Duodenal mucosa (tissue), 2 donors: ENCODE measurements at regions not wholly inside any gene's neighbourhood (a gene's known extent, or its start where the extent isn't known, plus 50 kb on each side); places are given as distances from the start of the nearest gene placed in this dataset.

ENCODE experiments used
- H3K27ac ChIP-seq: one replicate; pipeline ENCODE4 v1.7.0; 2013; ENCODE audit warnings: low read depth, low read length
- H3K27me3 ChIP-seq, 2 donors: one replicate each; pipeline ENCODE4 v1.7.0; 2013; ENCODE audit warnings: low read length in 2 of 2, control low read depth in 1 of 2; ENCODE audit not compliant: insufficient read depth in 2 of 2, control insufficient read depth in 1 of 2
- H3K36me3 ChIP-seq, 2 donors: one replicate each; pipeline ENCODE4 v1.7.0; 2013; ENCODE audit warnings: low read length in 2 of 2, control low read depth in 1 of 2; ENCODE audit not compliant: insufficient read depth in 2 of 2, control insufficient read depth in 1 of 2
- H3K4me1 ChIP-seq, 2 donors: one replicate each; pipeline ENCODE4 v1.7.0; 2013; ENCODE audit warnings: low read length in 2 of 2, control low read depth in 1 of 2; ENCODE audit not compliant: insufficient read depth in 2 of 2, control insufficient read depth in 1 of 2
- H3K4me3 ChIP-seq, 2 donors: one replicate each; pipeline ENCODE4 v1.7.0; 2013; ENCODE audit warnings: low read length in 2 of 2, low read depth in 1 of 2
- H3K9ac ChIP-seq, 2 donors: one replicate each; pipeline ENCODE4 v1.7.0; 2013; ENCODE audit warnings: low read length in 2 of 2, low read depth in 1 of 2
- H3K9me3 ChIP-seq, 2 donors: one replicate each; pipeline ENCODE4 v1.7.0; 2013; ENCODE audit warnings: low read length in 2 of 2, control low read depth in 1 of 2; ENCODE audit not compliant: control insufficient read depth in 1 of 2

- Histone ChIP-seq H3K9ac (no peak overlapping the region), H3K27ac (no peak overlapping the region)
Measured at GRCh38 chr7:132030086-132030568, 473.7 kb upstream of the PODXL start.

DNA sequence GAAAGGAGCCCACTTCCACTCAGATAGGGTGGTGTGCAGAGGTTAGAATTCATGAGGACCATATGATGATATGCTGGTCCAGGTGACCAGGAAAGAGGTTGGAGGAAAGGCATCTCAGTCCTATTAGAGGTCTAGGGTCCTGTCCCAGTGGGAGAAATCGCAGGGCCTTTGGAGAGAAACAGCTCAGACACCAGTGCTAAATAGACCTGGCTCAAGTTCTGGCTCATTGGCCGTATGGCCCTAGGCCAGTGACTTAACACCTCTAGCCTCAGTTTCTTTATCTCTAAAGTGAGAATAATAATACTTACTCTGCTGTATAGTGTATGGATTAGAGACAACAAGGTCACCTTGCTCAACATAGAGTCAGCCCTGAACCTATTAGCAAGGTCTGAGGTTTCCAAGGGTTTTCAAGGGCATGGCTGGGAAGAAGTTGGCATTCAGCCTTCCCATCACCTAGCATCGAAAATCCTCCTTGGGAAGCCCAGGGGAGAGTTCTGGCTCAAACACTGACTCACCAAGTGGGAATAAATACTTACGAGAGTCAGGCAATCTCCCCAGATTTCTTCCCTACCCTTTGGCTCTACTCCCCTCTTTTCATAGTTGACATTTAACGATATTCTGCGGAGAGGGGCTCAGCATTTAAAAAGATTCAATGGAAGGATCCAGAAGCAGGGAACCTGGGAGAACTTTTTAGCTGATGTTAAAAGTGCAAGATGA lies 473.1 kb upstream of the PODXL start:
- Histone ChIP-seq H3K9ac (no peak overlapping the region), H3K4me3 (no peak overlapping the region), H3K4me1 (peaks cover 8 to 10% of the 10 kb centered on the region in 2 donors), H3K36me3 (no peaks in the 10 kb centered on the region), H3K9me3 (no peaks in the 10 kb centered on the region), H3K27me3 (no peaks in the 10 kb centered on the region), H3K27ac (no peak overlapping the region)

More at GRCh38 chr7:132030086-132030568, 473.7 kb upstream of the PODXL start:
- Histone ChIP-seq H3K4me1 (peaks cover 8 to 10% of the 10 kb centered on the region in 2 donors), H3K36me3 (no peaks in the 10 kb centered on the region), H3K4me3 (no peak overlapping the region), H3K9me3 (no peaks in the 10 kb centered on the region), H3K27me3 (no peaks in the 10 kb centered on the region)

GRCh38 chr7:132028144-132028920 lies 471.9 kb upstream of the PODXL start:
- peaks cover 8 to 10% of the 10 kb centered on the region in 2 donors for H3K4me1 ChIP-seq
- no peak overlapping the region for H3K27ac ChIP-seq
- H3K9ac ChIP-seq = no peak overlapping the region
- H3K4me3 ChIP-seq = no peak overlapping the region
- H3K27me3 ChIP-seq = no peaks in the 10 kb centered on the region
- no peaks in the 10 kb centered on the region for H3K36me3 ChIP-seq
- H3K9me3 ChIP-seq = no peaks in the 10 kb centered on the region

- no peaks in the 10 kb centered on the region for H3K9me3 ChIP-seq
- no peaks in the 10 kb centered on the region for H3K27me3 ChIP-seq
- H3K4me1 ChIP-seq = no peaks in the 10 kb centered on the region
- no peak overlapping the region for H3K27ac ChIP-seq
- no peak overlapping the region for H3K4me3 ChIP-seq
- no peaks in the 10 kb centered on the region for H3K36me3 ChIP-seq
- no peak overlapping the region for H3K9ac ChIP-seq
Measured at GRCh38 chr7:132024290-132024689, 467.9 kb upstream of the PODXL start.

DNA sequence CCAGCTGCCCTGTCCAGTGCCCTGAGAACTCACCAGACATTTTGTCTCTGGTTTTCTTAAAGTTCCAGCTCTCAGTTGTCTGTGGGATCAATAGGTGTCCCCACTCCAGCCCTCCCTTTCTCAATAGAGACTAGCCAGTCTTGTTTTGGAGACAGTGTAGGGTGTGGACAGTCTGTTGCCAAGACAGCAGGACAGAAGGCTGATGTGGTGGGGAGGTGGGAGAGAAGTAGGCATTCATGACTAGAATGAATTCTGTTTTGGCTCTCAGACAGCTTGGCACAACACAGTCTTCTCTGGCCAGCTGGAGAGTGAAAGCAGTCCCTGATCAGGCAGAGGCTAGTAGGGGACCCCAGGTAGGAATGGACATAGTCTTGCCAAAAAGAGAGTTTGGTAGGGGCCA lies 467.0 kb upstream of the PODXL start:
- Histone ChIP-seq H3K4me1 (no peaks in the 10 kb centered on the region), H3K27me3 (no peaks in the 10 kb centered on the region), H3K36me3 (no peaks in the 10 kb centered on the region), H3K9ac (no peak overlapping the region), H3K27ac (no peak overlapping the region), H3K9me3 (no peaks in the 10 kb centered on the region), H3K4me3 (no peak overlapping the region)

DNA sequence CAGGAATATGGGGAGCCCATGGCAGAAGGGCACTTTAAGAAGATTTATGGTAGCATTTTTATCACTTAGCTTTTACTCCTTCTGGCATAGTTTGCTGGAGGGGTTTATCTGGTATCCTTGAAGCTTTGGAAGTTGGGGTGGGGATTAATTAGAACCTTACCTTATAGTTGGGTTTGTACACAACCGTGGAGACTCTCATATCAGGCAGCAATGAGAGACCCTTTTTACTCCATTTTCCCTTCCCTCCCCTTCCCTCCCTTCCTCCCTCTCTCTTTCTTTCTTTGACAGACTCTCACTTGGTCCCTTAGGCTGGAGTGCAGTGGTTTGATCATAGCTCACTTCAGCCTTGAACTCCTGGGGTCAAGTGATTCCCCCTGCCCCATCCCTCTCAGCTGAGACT lies 465.8 kb upstream of the PODXL start:
- H3K9ac ChIP-seq = no peak overlapping the region
- H3K9me3 ChIP-seq = no peaks in the 10 kb centered on the region
- H3K36me3 ChIP-seq = no peaks in the 10 kb centered on the region
- no peaks in the 10 kb centered on the region for H3K4me1 ChIP-seq
- H3K27ac ChIP-seq = no peak overlapping the region
- H3K4me3 ChIP-seq = no peak overlapping the region
- H3K27me3 ChIP-seq = no peaks in the 10 kb centered on the region

- H3K9ac ChIP-seq = no peak overlapping the region
- H3K36me3 ChIP-seq = no peaks in the 10 kb centered on the region
- H3K4me3 ChIP-seq = no peak overlapping the region
- H3K27me3 ChIP-seq = no peaks in the 10 kb centered on the region
- no peak overlapping the region for H3K27ac ChIP-seq
- H3K4me1 ChIP-seq = no peaks in the 10 kb centered on the region
- H3K9me3 ChIP-seq = peaks cover 0 to 4% of the 10 kb centered on the region in 2 donors
Measured at GRCh38 chr7:132019703-132020102, 463.3 kb upstream of the PODXL start.

- Histone ChIP-seq H3K9ac (no peak overlapping the region), H3K27me3 (no peaks in the 10 kb centered on the region), H3K36me3 (no peaks in the 10 kb centered on the region), H3K4me3 (no peak overlapping the region), H3K9me3 (peaks cover 0 to 5% of the 10 kb centered on the region in 2 donors), H3K4me1 (no peaks in the 10 kb centered on the region), H3K27ac (no peak overlapping the region)
Measured at GRCh38 chr7:132009778-132010177, 453.4 kb upstream of the PODXL start.

GRCh38 chr7:132004529-132004928 lies 448.1 kb upstream of the PODXL start:
- Histone ChIP-seq H3K27me3 (no peaks in the 10 kb centered on the region), H3K36me3 (no peaks in the 10 kb centered on the region), H3K4me3 (no peak overlapping the region), H3K4me1 (no peaks in the 10 kb centered on the region), H3K9ac (no peak overlapping the region), H3K9me3 (no peaks in the 10 kb centered on the region), H3K27ac (no peak overlapping the region)

GRCh38 chr7:132002343-132002968 lies 446.0 kb upstream of the PODXL start:
- Histone ChIP-seq H3K9me3 (no peaks in the 10 kb centered on the region), H3K4me3 (no peak overlapping the region), H3K27ac (no peak overlapping the region), H3K36me3 (no peaks in the 10 kb centered on the region), H3K4me1 (no peaks in the 10 kb centered on the region), H3K27me3 (no peaks in the 10 kb centered on the region), H3K9ac (no peak overlapping the region)
